Chondrocyte (in vitro differentiated cells): ENCODE measurements at regions not wholly inside any gene's neighbourhood (a gene's known extent, or its start where the extent isn't known, plus 50 kb on each side); places are given as distances from the start of the nearest gene placed in this dataset.
A peak's percentile ranks its signal among the peaks of the same experiment; 100 is the strongest.

Source experiments
- DNase-seq: peaks from one replicate; pipeline ENCODE4 v3.0.0; 2021; ENCODE audit warnings: mixed read lengths, low spot score
- H3K27ac Mint-ChIP-seq: one replicate; pipeline ENCODE4 v1.8.0; 2021; ENCODE audit warnings: mild to moderate bottlenecking, moderate library complexity, mixed read lengths; ENCODE audit not compliant: unreplicated experiment
- H3K27me3 Mint-ChIP-seq: 2 replicates; pipeline ENCODE4 v1.8.0; 2021; ENCODE audit warnings: low read depth, mixed read lengths
- H3K36me3 Mint-ChIP-seq: 2 replicates; pipeline ENCODE4 v1.8.0; 2021; ENCODE audit warnings: low read depth, mixed read lengths
- H3K4me1 Mint-ChIP-seq: 2 replicates; pipeline ENCODE4 v1.8.0; 2021; ENCODE audit warnings: low read depth, mild to moderate bottlenecking, mixed read lengths
- H3K4me3 Mint-ChIP-seq: one replicate; pipeline ENCODE4 v1.8.0; 2021; ENCODE audit warnings: mild to moderate bottlenecking, moderate library complexity, mixed read lengths; ENCODE audit not compliant: unreplicated experiment
- H3K9me3 Mint-ChIP-seq: 2 replicates; pipeline ENCODE4 v1.8.0; 2021; ENCODE audit warnings: low read depth, mixed read lengths
- TF ChIP-seq, protein P1 (sequence below): fragments of 200-600 bp; sonication (generic); IDR thresholded peaks from 2 replicates; pipeline ENCODE4 v1.5.0; 2021; ENCODE audit warnings: antibody characterized with exemption, mild to moderate bottlenecking, moderate library complexity

GRCh38 chr20:36824142-36824940, 50.8 kb upstream of the DSN1 start:
- H3K27me3 Mint-ChIP-seq: no peaks in the 10 kb centered on the region
- DNase-seq: no peak
- H3K4me1 Mint-ChIP-seq: peaks cover 50% of the 10 kb centered on the region
- TF ChIP-seq, protein P1, sequence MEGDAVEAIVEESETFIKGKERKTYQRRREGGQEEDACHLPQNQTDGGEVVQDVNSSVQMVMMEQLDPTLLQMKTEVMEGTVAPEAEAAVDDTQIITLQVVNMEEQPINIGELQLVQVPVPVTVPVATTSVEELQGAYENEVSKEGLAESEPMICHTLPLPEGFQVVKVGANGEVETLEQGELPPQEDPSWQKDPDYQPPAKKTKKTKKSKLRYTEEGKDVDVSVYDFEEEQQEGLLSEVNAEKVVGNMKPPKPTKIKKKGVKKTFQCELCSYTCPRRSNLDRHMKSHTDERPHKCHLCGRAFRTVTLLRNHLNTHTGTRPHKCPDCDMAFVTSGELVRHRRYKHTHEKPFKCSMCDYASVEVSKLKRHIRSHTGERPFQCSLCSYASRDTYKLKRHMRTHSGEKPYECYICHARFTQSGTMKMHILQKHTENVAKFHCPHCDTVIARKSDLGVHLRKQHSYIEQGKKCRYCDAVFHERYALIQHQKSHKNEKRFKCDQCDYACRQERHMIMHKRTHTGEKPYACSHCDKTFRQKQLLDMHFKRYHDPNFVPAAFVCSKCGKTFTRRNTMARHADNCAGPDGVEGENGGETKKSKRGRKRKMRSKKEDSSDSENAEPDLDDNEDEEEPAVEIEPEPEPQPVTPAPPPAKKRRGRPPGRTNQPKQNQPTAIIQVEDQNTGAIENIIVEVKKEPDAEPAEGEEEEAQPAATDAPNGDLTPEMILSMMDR: no peak
- H3K9me3 Mint-ChIP-seq: no peaks in the 10 kb centered on the region
- no peak overlapping the region for H3K4me3 Mint-ChIP-seq
- peaks cover 19% of the 10 kb centered on the region for H3K36me3 Mint-ChIP-seq
- H3K27ac Mint-ChIP-seq: peak overlapping the region; percentile 73

- H3K27me3 Mint-ChIP-seq: no peaks in the 10 kb centered on the region
- no peak overlapping the region for H3K4me3 Mint-ChIP-seq
- peaks cover 40% of the 10 kb centered on the region for H3K4me1 Mint-ChIP-seq
- H3K9me3 Mint-ChIP-seq: no peaks in the 10 kb centered on the region
- TF ChIP-seq, protein P1: no peak
- peaks cover 19% of the 10 kb centered on the region for H3K36me3 Mint-ChIP-seq
- DNase-seq: no peak
- H3K27ac Mint-ChIP-seq: no peak overlapping the region
Measured at GRCh38 chr20:36825385-36826104, 50.4 kb upstream of the TLDC2 start.
